Neuron (in vitro differentiated cells): ENCODE measurements at regions not wholly inside any gene's neighbourhood (a gene's known extent, or its start where the extent isn't known, plus 50 kb on each side); places are given as distances from the start of the nearest gene placed in this dataset.

Source experiments
- H2AFZ ChIP-seq: one replicate; pipeline ENCODE4 v1.6.1; 2013; ENCODE audit warnings: low read depth, mild to moderate bottlenecking, inconsistent platforms, low read length, moderate library complexity
- H3K27me3 ChIP-seq: one replicate; pipeline ENCODE4 v1.6.1; 2013; ENCODE audit warnings: low read length; ENCODE audit not compliant: insufficient read depth
- H3K36me3 ChIP-seq: one replicate; pipeline ENCODE4 v1.6.1; 2013; ENCODE audit warnings: low read length; ENCODE audit not compliant: insufficient read depth
- H3K4me1 ChIP-seq: one replicate; pipeline ENCODE4 v1.6.1; 2013; ENCODE audit warnings: low read length; ENCODE audit not compliant: insufficient read depth
- H3K4me3 ChIP-seq: 2 replicates; pipeline ENCODE4 v1.5.1; 2013; ENCODE audit warnings: mild to moderate bottlenecking, low read length, moderate library complexity
- H3K9me3 ChIP-seq: one replicate; pipeline ENCODE4 v1.6.1; 2013; ENCODE audit warnings: low read length

- Histone ChIP-seq H3K27me3 (no peaks in the 10 kb centered on the region), H3K36me3 (no peaks in the 10 kb centered on the region), H3K9me3 (no peaks in the 10 kb centered on the region), H2AFZ (no peak overlapping the region), H3K4me1 (peaks cover 18% of the 10 kb centered on the region), H3K4me3 (no peak overlapping the region)
Observed at GRCh38 chr11:109784536-109784935, 308.7 kb upstream of the ZC3H12C start.

- peaks cover 18% of the 10 kb centered on the region for H3K4me1 ChIP-seq
- no peaks in the 10 kb centered on the region for H3K9me3 ChIP-seq
- no peaks in the 10 kb centered on the region for H3K36me3 ChIP-seq
- H3K27me3 ChIP-seq: no peaks in the 10 kb centered on the region
- no peak overlapping the region for H2AFZ ChIP-seq
- H3K4me3 ChIP-seq: no peak overlapping the region
Observed at GRCh38 chr11:109785198-109785597, 308.0 kb upstream of the ZC3H12C start.

GRCh38 chr11:109785714-109786113, 307.5 kb upstream of the ZC3H12C start:
- H3K27me3 ChIP-seq: no peaks in the 10 kb centered on the region
- no peaks in the 10 kb centered on the region for H3K36me3 ChIP-seq
- peaks cover 18% of the 10 kb centered on the region for H3K4me1 ChIP-seq
- H3K4me3 ChIP-seq: no peak overlapping the region
- H2AFZ ChIP-seq: no peak overlapping the region
- no peaks in the 10 kb centered on the region for H3K9me3 ChIP-seq

GRCh38 chr11:109788948-109789490, 304.2 kb upstream of the ZC3H12C start:
- H2AFZ ChIP-seq: no peak overlapping the region
- no peak overlapping the region for H3K4me3 ChIP-seq
- no peaks in the 10 kb centered on the region for H3K9me3 ChIP-seq
- H3K4me1 ChIP-seq: no peaks in the 10 kb centered on the region
- no peaks in the 10 kb centered on the region for H3K27me3 ChIP-seq
- no peaks in the 10 kb centered on the region for H3K36me3 ChIP-seq

GRCh38 chr11:109789901-109790300, 303.3 kb upstream of the ZC3H12C start:
- H3K4me1 ChIP-seq: no peaks in the 10 kb centered on the region
- no peaks in the 10 kb centered on the region for H3K36me3 ChIP-seq
- H2AFZ ChIP-seq: no peak overlapping the region
- H3K27me3 ChIP-seq: no peaks in the 10 kb centered on the region
- H3K9me3 ChIP-seq: no peaks in the 10 kb centered on the region
- no peak overlapping the region for H3K4me3 ChIP-seq

GRCh38 chr11:109791337-109791736, 301.9 kb upstream of the ZC3H12C start:
- Histone ChIP-seq H3K9me3 (no peaks in the 10 kb centered on the region), H3K36me3 (no peaks in the 10 kb centered on the region), H3K4me1 (no peaks in the 10 kb centered on the region), H3K4me3 (no peak overlapping the region), H2AFZ (no peak overlapping the region), H3K27me3 (no peaks in the 10 kb centered on the region)

- Histone ChIP-seq H3K27me3 (no peaks in the 10 kb centered on the region), H3K36me3 (no peaks in the 10 kb centered on the region), H3K4me3 (no peak overlapping the region), H3K4me1 (no peaks in the 10 kb centered on the region), H3K9me3 (no peaks in the 10 kb centered on the region), H2AFZ (no peak overlapping the region)
Observed at GRCh38 chr11:109794501-109794900, 298.7 kb upstream of the ZC3H12C start.

GRCh38 chr11:109795234-109795633, 298.0 kb upstream of the ZC3H12C start:
- H3K27me3 ChIP-seq: no peaks in the 10 kb centered on the region
- no peaks in the 10 kb centered on the region for H3K4me1 ChIP-seq
- no peak overlapping the region for H2AFZ ChIP-seq
- H3K9me3 ChIP-seq: no peaks in the 10 kb centered on the region
- no peaks in the 10 kb centered on the region for H3K36me3 ChIP-seq
- no peak overlapping the region for H3K4me3 ChIP-seq

GRCh38 chr11:109796253-109796652, 296.9 kb upstream of the ZC3H12C start:
- no peaks in the 10 kb centered on the region for H3K9me3 ChIP-seq
- no peaks in the 10 kb centered on the region for H3K4me1 ChIP-seq
- no peak overlapping the region for H3K4me3 ChIP-seq
- no peak overlapping the region for H2AFZ ChIP-seq
- no peaks in the 10 kb centered on the region for H3K36me3 ChIP-seq
- H3K27me3 ChIP-seq: no peaks in the 10 kb centered on the region

- no peaks in the 10 kb centered on the region for H3K27me3 ChIP-seq
- H3K4me3 ChIP-seq: no peak overlapping the region
- H3K36me3 ChIP-seq: no peaks in the 10 kb centered on the region
- H2AFZ ChIP-seq: no peak overlapping the region
- no peaks in the 10 kb centered on the region for H3K4me1 ChIP-seq
- no peaks in the 10 kb centered on the region for H3K9me3 ChIP-seq
Observed at GRCh38 chr11:109798521-109798920, 294.7 kb upstream of the ZC3H12C start.

- no peaks in the 10 kb centered on the region for H3K9me3 ChIP-seq
- H3K27me3 ChIP-seq: no peaks in the 10 kb centered on the region
- no peaks in the 10 kb centered on the region for H3K4me1 ChIP-seq
- no peak overlapping the region for H3K4me3 ChIP-seq
- H2AFZ ChIP-seq: no peak overlapping the region
- no peaks in the 10 kb centered on the region for H3K36me3 ChIP-seq
Observed at GRCh38 chr11:109799604-109800003, 293.6 kb upstream of the ZC3H12C start.

- H3K36me3 ChIP-seq: no peaks in the 10 kb centered on the region
- no peak overlapping the region for H3K4me3 ChIP-seq
- no peaks in the 10 kb centered on the region for H3K4me1 ChIP-seq
- no peak overlapping the region for H2AFZ ChIP-seq
- no peaks in the 10 kb centered on the region for H3K27me3 ChIP-seq
- no peaks in the 10 kb centered on the region for H3K9me3 ChIP-seq
Observed at GRCh38 chr11:109804911-109805310, 288.3 kb upstream of the ZC3H12C start.

- Histone ChIP-seq H3K27me3 (no peaks in the 10 kb centered on the region), H3K36me3 (no peaks in the 10 kb centered on the region), H3K9me3 (no peaks in the 10 kb centered on the region), H2AFZ (no peak overlapping the region), H3K4me1 (no peaks in the 10 kb centered on the region), H3K4me3 (no peak overlapping the region)
Observed at GRCh38 chr11:109806205-109806604, 287.0 kb upstream of the ZC3H12C start.

GRCh38 chr11:109808569-109808968, 284.6 kb upstream of the ZC3H12C start:
- Histone ChIP-seq H3K9me3 (no peaks in the 10 kb centered on the region), H3K4me1 (no peaks in the 10 kb centered on the region), H3K36me3 (no peaks in the 10 kb centered on the region), H2AFZ (no peak overlapping the region), H3K4me3 (no peak overlapping the region), H3K27me3 (no peaks in the 10 kb centered on the region)
